ENCODE measurements at regions not wholly inside any gene's neighbourhood (a gene's known extent, or its start where the extent isn't known, plus 50 kb on each side); places are given as distances from the start of the nearest gene placed in this dataset.

- H3K27me3 ChIP-seq (replicated peaks in 2 of 5; ENCODE audit: control insufficient read depth in 4 of 5, insufficient read depth in 5 of 5, low read length in 4 of 5), result peaks cover 0 to 4% (median 0%) of the 10 kb centered on the region in 5 experiments
- H3K4me1 ChIP-seq (ENCODE audit: control extremely low read depth in 1 of 4, control insufficient read depth in 4 of 4, insufficient read depth in 4 of 4, low read length in 3 of 4), result no peaks in the 10 kb centered on the region
- ChIA-PET CTCF (interaction anchor here (1.6 kb wide), 1 partner anchor 449 kb away, joined by 3 read pairs; no protein-coding TSS in a partner anchor), POLR2A (no interaction called here)
- no peak overlapping the region for H3K27ac ChIP-seq (ENCODE audit: insufficient read depth in 1 of 2, low read depth in 1 of 2, low read length in 2 of 2, poor library complexity in 1 of 2, severe bottlenecking in 2 of 2)
- H3K36me3 ChIP-seq (ENCODE audit: control insufficient read depth in 4 of 4, insufficient read depth in 4 of 4, low read length in 3 of 4), result no peaks in the 10 kb centered on the region
- H3K4me3 ChIP-seq (ENCODE audit: control insufficient read depth in 1 of 7, extremely low read depth in 1 of 7, insufficient read depth in 4 of 7, low read depth in 2 of 7, low read length in 6 of 7), result no peak overlapping the region
- no peak for DNase-seq
- no peaks in the 10 kb centered on the region for H3K9me3 ChIP-seq (ENCODE audit: control extremely low read depth in 1 of 5, control insufficient read depth in 4 of 5, insufficient read depth in 2 of 5, low read depth in 1 of 5, low read length in 4 of 5)
- no CpG with 5 or more reads among the region's 1 CpG for WGBS (ENCODE audit: insufficient coverage)
Observed at GRCh38 chr15:80323285-80323684, 71.3 kb upstream of the CTXND1 start.

- WGBS (ENCODE audit: insufficient coverage), result 100% methylated on average over 2 of the region's 3 CpGs
- ChIA-PET POLR2A (no interaction called here), CTCF (no interaction called here)
- H3K4me3 ChIP-seq (ENCODE audit: control insufficient read depth in 1 of 7, extremely low read depth in 1 of 7, insufficient read depth in 4 of 7, low read depth in 2 of 7, low read length in 6 of 7), result no peak overlapping the region
- no peak for DNase-seq
- H3K27ac ChIP-seq (ENCODE audit: insufficient read depth in 1 of 2, low read depth in 1 of 2, low read length in 2 of 2, poor library complexity in 1 of 2, severe bottlenecking in 2 of 2), result no peak overlapping the region
- no peaks in the 10 kb centered on the region for H3K9me3 ChIP-seq (ENCODE audit: control extremely low read depth in 1 of 5, control insufficient read depth in 4 of 5, insufficient read depth in 2 of 5, low read depth in 1 of 5, low read length in 4 of 5)
- peaks cover 0 to 4% (median 0%) of the 10 kb centered on the region in 5 experiments for H3K27me3 ChIP-seq (replicated peaks in 2 of 5; ENCODE audit: control insufficient read depth in 4 of 5, insufficient read depth in 5 of 5, low read length in 4 of 5)
- H3K4me1 ChIP-seq (ENCODE audit: control extremely low read depth in 1 of 4, control insufficient read depth in 4 of 4, insufficient read depth in 4 of 4, low read length in 3 of 4), result no peaks in the 10 kb centered on the region
- no peaks in the 10 kb centered on the region for H3K36me3 ChIP-seq (ENCODE audit: control insufficient read depth in 4 of 4, insufficient read depth in 4 of 4, low read length in 3 of 4)
Observed at GRCh38 chr15:80324545-80325080, 72.6 kb upstream of the CTXND1 start.

- H3K9me3 ChIP-seq (ENCODE audit: control extremely low read depth in 1 of 5, control insufficient read depth in 4 of 5, insufficient read depth in 2 of 5, low read depth in 1 of 5, low read length in 4 of 5), result no peaks in the 10 kb centered on the region
- DNase-seq, result peak in 1 of 3 donors; percentile 2
- 91% methylated on average over 1 of the region's 8 CpGs for WGBS (ENCODE audit: insufficient coverage)
- ChIA-PET CTCF (no interaction called here), POLR2A (no interaction called here)
- no peak overlapping the region for H3K27ac ChIP-seq (ENCODE audit: insufficient read depth in 1 of 2, low read depth in 1 of 2, low read length in 2 of 2, poor library complexity in 1 of 2, severe bottlenecking in 2 of 2)
- H3K4me1 ChIP-seq (ENCODE audit: control extremely low read depth in 1 of 4, control insufficient read depth in 4 of 4, insufficient read depth in 4 of 4, low read length in 3 of 4), result no peaks in the 10 kb centered on the region
- no peaks in the 10 kb centered on the region for H3K36me3 ChIP-seq (ENCODE audit: control insufficient read depth in 4 of 4, insufficient read depth in 4 of 4, low read length in 3 of 4)
- H3K4me3 ChIP-seq (ENCODE audit: control insufficient read depth in 1 of 7, extremely low read depth in 1 of 7, insufficient read depth in 4 of 7, low read depth in 2 of 7, low read length in 6 of 7), result no peak overlapping the region
- peaks cover 0 to 4% (median 0%) of the 10 kb centered on the region in 5 experiments for H3K27me3 ChIP-seq (replicated peaks in 2 of 5; ENCODE audit: control insufficient read depth in 4 of 5, insufficient read depth in 5 of 5, low read length in 4 of 5)
Observed at GRCh38 chr15:80325206-80325605, 73.2 kb upstream of the CTXND1 start.

GRCh38 chr15:80326270-80326669 lies 74.3 kb upstream of the CTXND1 start:
- H3K4me1 ChIP-seq (ENCODE audit: control extremely low read depth in 1 of 4, control insufficient read depth in 4 of 4, insufficient read depth in 4 of 4, low read length in 3 of 4), result no peaks in the 10 kb centered on the region
- H3K9me3 ChIP-seq (ENCODE audit: control extremely low read depth in 1 of 5, control insufficient read depth in 4 of 5, insufficient read depth in 2 of 5, low read depth in 1 of 5, low read length in 4 of 5), result no peaks in the 10 kb centered on the region
- 100% methylated on average over 1 of the region's 2 CpGs for WGBS (ENCODE audit: insufficient coverage)
- peaks cover 0 to 2% (median 0%) of the 10 kb centered on the region in 5 experiments for H3K27me3 ChIP-seq (replicated peaks in 2 of 5; ENCODE audit: control insufficient read depth in 4 of 5, insufficient read depth in 5 of 5, low read length in 4 of 5)
- no peak for DNase-seq
- CTCF ChIA-PET, result interaction anchor here (0.7 kb wide), 1 partner anchor 123 kb away, joined by 3 read pairs; no protein-coding TSS in a partner anchor
- POLR2A ChIA-PET, result no interaction called here
- H3K4me3 ChIP-seq (ENCODE audit: control insufficient read depth in 1 of 7, extremely low read depth in 1 of 7, insufficient read depth in 4 of 7, low read depth in 2 of 7, low read length in 6 of 7), result no peak overlapping the region
- no peaks in the 10 kb centered on the region for H3K36me3 ChIP-seq (ENCODE audit: control insufficient read depth in 4 of 4, insufficient read depth in 4 of 4, low read length in 3 of 4)
- H3K27ac ChIP-seq (ENCODE audit: insufficient read depth in 1 of 2, low read depth in 1 of 2, low read length in 2 of 2, poor library complexity in 1 of 2, severe bottlenecking in 2 of 2), result no peak overlapping the region

- H3K36me3 ChIP-seq (ENCODE audit: control insufficient read depth in 4 of 4, insufficient read depth in 4 of 4, low read length in 3 of 4), result no peaks in the 10 kb centered on the region
- H3K27ac ChIP-seq (ENCODE audit: insufficient read depth in 1 of 2, low read depth in 1 of 2, low read length in 2 of 2, poor library complexity in 1 of 2, severe bottlenecking in 2 of 2), result no peak overlapping the region
- CTCF ChIA-PET, result no interaction called here
- peaks cover 0 to 3% (median 0%) of the 10 kb centered on the region in 5 experiments for H3K9me3 ChIP-seq (ENCODE audit: control extremely low read depth in 1 of 5, control insufficient read depth in 4 of 5, insufficient read depth in 2 of 5, low read depth in 1 of 5, low read length in 4 of 5)
- no peaks in the 10 kb centered on the region for H3K27me3 ChIP-seq (replicated peaks in 2 of 5; ENCODE audit: control insufficient read depth in 4 of 5, insufficient read depth in 5 of 5, low read length in 4 of 5)
- POLR2A ChIA-PET, result no interaction called here
- H3K4me1 ChIP-seq (ENCODE audit: control extremely low read depth in 1 of 4, control insufficient read depth in 4 of 4, insufficient read depth in 4 of 4, low read length in 3 of 4), result no peaks in the 10 kb centered on the region
- no peak for DNase-seq
- 97% methylated on average over 4 of the region's 5 CpGs for WGBS (ENCODE audit: insufficient coverage)
- no peak overlapping the region for H3K4me3 ChIP-seq (ENCODE audit: control insufficient read depth in 1 of 7, extremely low read depth in 1 of 7, insufficient read depth in 4 of 7, low read depth in 2 of 7, low read length in 6 of 7)
Observed at GRCh38 chr15:80328496-80328895, 75.7 kb upstream of the ARNT2 start.

GRCh38 chr15:80331886-80332406 lies 72.2 kb upstream of the ARNT2 start:
- Histone ChIP-seq H3K27ac (ENCODE audit: insufficient read depth in 1 of 2, low read depth in 1 of 2, low read length in 2 of 2, poor library complexity in 1 of 2, severe bottlenecking in 2 of 2) (no peak overlapping the region), H3K27me3 (replicated peaks in 2 of 5; ENCODE audit: control insufficient read depth in 4 of 5, insufficient read depth in 5 of 5, low read length in 4 of 5) (no peaks in the 10 kb centered on the region), H3K36me3 (ENCODE audit: control insufficient read depth in 4 of 4, insufficient read depth in 4 of 4, low read length in 3 of 4) (no peaks in the 10 kb centered on the region), H3K4me3 (ENCODE audit: control insufficient read depth in 1 of 7, extremely low read depth in 1 of 7, insufficient read depth in 4 of 7, low read depth in 2 of 7, low read length in 6 of 7) (no peak overlapping the region), H3K4me1 (ENCODE audit: control extremely low read depth in 1 of 4, control insufficient read depth in 4 of 4, insufficient read depth in 4 of 4, low read length in 3 of 4) (no peaks in the 10 kb centered on the region), H3K9me3 (ENCODE audit: control extremely low read depth in 1 of 5, control insufficient read depth in 4 of 5, insufficient read depth in 2 of 5, low read depth in 1 of 5, low read length in 4 of 5) (peaks cover 0 to 3% (median 0%) of the 10 kb centered on the region in 5 experiments)
- ChIA-PET POLR2A (no interaction called here), CTCF (no interaction called here)
- no peak for DNase-seq
- 97% methylated on average over 27 of the region's 28 CpGs for WGBS (ENCODE audit: insufficient coverage)

- POLR2A ChIA-PET, result no interaction called here
- H3K27me3 ChIP-seq (replicated peaks in 2 of 5; ENCODE audit: control insufficient read depth in 4 of 5, insufficient read depth in 5 of 5, low read length in 4 of 5), result peaks cover 0 to 2% (median 0%) of the 10 kb centered on the region in 5 experiments
- H3K36me3 ChIP-seq (ENCODE audit: control insufficient read depth in 4 of 4, insufficient read depth in 4 of 4, low read length in 3 of 4), result no peaks in the 10 kb centered on the region
- no peak for DNase-seq
- no peaks in the 10 kb centered on the region for H3K4me1 ChIP-seq (ENCODE audit: control extremely low read depth in 1 of 4, control insufficient read depth in 4 of 4, insufficient read depth in 4 of 4, low read length in 3 of 4)
- 76% methylated on average over 4 of the region's 4 CpGs for WGBS (ENCODE audit: insufficient coverage)
- peaks cover 0 to 3% (median 0%) of the 10 kb centered on the region in 5 experiments for H3K9me3 ChIP-seq (ENCODE audit: control extremely low read depth in 1 of 5, control insufficient read depth in 4 of 5, insufficient read depth in 2 of 5, low read depth in 1 of 5, low read length in 4 of 5)
- no peak overlapping the region for H3K4me3 ChIP-seq (ENCODE audit: control insufficient read depth in 1 of 7, extremely low read depth in 1 of 7, insufficient read depth in 4 of 7, low read depth in 2 of 7, low read length in 6 of 7)
- no peak overlapping the region for H3K27ac ChIP-seq (ENCODE audit: insufficient read depth in 1 of 2, low read depth in 1 of 2, low read length in 2 of 2, poor library complexity in 1 of 2, severe bottlenecking in 2 of 2)
- CTCF ChIA-PET, result no interaction called here
Observed at GRCh38 chr15:80333261-80333660, 70.9 kb upstream of the ARNT2 start.

Data from common myeloid progenitor, CD34-positive (primary cell).